CD4-positive, alpha-beta memory T cell (primary cell): ENCODE measurements at regions not wholly inside any gene's neighbourhood (a gene's known extent, or its start where the extent isn't known, plus 50 kb on each side); places are given as distances from the start of the nearest gene placed in this dataset.

Experiments
- CTCF ChIA-PET: fragments of 350-600 bp; sonication (Branson Sonifier 250); formaldehyde crosslinking; loops from one replicate; lab custom pipeline; 2021; ENCODE audit warnings: inconsistent platforms; ENCODE audit not compliant: partially characterized antibody; lab: Charles Lee
- POLR2A ChIA-PET: fragments of 350-600 bp; sonication (Branson Sonifier 250); formaldehyde crosslinking; loops from one replicate; lab custom pipeline; 2021; ENCODE audit not compliant: partially characterized antibody; lab: Charles Lee
- DNase-seq, 5 donors: peaks; one replicate each; pipeline versions ENCODE4 v3.0.0 to v3.0.0-alpha.2; 2020 to 2022; ENCODE audit warnings: mixed read lengths in 1 of 5
- H3K27ac ChIP-seq: one replicate; pipeline ENCODE4 v1.7.0; 2013; ENCODE audit warnings: low read depth, low read length
- H3K27me3 ChIP-seq: 2 replicates; pipeline ENCODE4 v1.7.0; 2013; ENCODE audit warnings: mild to moderate bottlenecking, low read length, moderate library complexity; ENCODE audit not compliant: insufficient read depth
- H3K36me3 ChIP-seq: 2 replicates; pipeline ENCODE4 v1.7.0; 2013; ENCODE audit warnings: mild to moderate bottlenecking, low read length, moderate library complexity; ENCODE audit not compliant: insufficient read depth
- H3K4me1 ChIP-seq: 2 replicates; pipeline ENCODE4 v1.7.0; 2013; ENCODE audit warnings: mild to moderate bottlenecking, low read length, moderate library complexity; ENCODE audit not compliant: insufficient read depth
- H3K4me3 ChIP-seq, 2 donors: one replicate each; pipeline ENCODE4 v1.7.0; 2013; ENCODE audit warnings: low read length in 2 of 2, mild to moderate bottlenecking in 1 of 2
- H3K9me3 ChIP-seq, 2 donors: one replicate each; pipeline ENCODE4 v1.7.0; 2013; ENCODE audit warnings: low read length in 2 of 2, control low read depth in 1 of 2; ENCODE audit not compliant: control insufficient read depth in 1 of 2
- H3K27ac Mint-ChIP-seq, 7 donors: one replicate each; pipeline ENCODE4 v1.8.0; 2020 to 2021; ENCODE audit warnings: mixed read lengths in 7 of 7, mild to moderate bottlenecking in 6 of 7, inconsistent platforms in 3 of 7, moderate library complexity in 3 of 7
- H3K27me3 Mint-ChIP-seq, 2 donors: one replicate each; pipeline ENCODE4 v1.8.0; 2020 to 2021; ENCODE audit warnings: mixed read lengths in 2 of 2
- H3K36me3 Mint-ChIP-seq, 2 donors: one replicate each; pipeline ENCODE4 v1.8.0; 2020 to 2021; ENCODE audit warnings: mixed read lengths in 2 of 2, inconsistent platforms in 1 of 2, mild to moderate bottlenecking in 1 of 2
- H3K4me1 Mint-ChIP-seq, 4 donors: one replicate each; pipeline ENCODE4 v1.8.0; 2020 to 2021; ENCODE audit warnings: mixed read lengths in 4 of 4, mild to moderate bottlenecking in 1 of 4
- H3K4me3 Mint-ChIP-seq, 8 donors: one replicate each; pipeline ENCODE4 v1.8.0; 2020 to 2021; ENCODE audit warnings: mixed read lengths in 8 of 8, mild to moderate bottlenecking in 7 of 8, moderate library complexity in 6 of 8, inconsistent platforms in 3 of 8
- H3K9me3 Mint-ChIP-seq, 8 donors: one replicate each; pipeline ENCODE4 v1.8.0; 2020 to 2021; ENCODE audit warnings: mixed read lengths in 8 of 8, mild to moderate bottlenecking in 5 of 8, inconsistent platforms in 3 of 8, moderate library complexity in 1 of 8
- intact Hi-C: fragments of 100-400 bp; cut with micrococcal nuclease; formaldehyde crosslinking; loops from one replicate; pipeline ENCODE4 v1.15.1; 2023

DNA sequence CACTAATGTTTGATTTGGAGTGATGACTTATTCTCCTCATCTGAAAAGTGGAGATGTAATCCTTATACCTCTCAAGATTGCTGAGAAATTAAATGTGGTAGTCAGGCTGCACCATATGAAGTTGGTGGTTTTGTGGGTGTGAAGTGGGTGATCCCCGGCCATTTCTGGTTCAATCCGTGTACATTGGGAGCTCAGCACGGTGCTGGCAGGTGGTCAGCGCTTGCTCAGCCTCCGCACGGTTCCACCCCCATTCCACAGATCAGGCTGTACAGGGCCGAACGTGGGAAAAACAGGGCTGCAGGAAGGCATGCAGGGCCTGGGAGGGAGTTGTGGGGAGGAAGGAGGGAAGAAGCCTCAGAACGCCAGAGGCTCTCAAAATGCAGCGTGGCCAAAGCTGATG lies 198.3 kb downstream of the INO80D start:
- Histone ChIP-seq H3K9me3 (no peaks in the 10 kb centered on the region), H3K36me3 (no peaks in the 10 kb centered on the region), H3K4me3 (no peak overlapping the region), H3K4me1 (no peaks in the 10 kb centered on the region), H3K27me3 (no peaks in the 10 kb centered on the region), H3K27ac (no peak overlapping the region)
- Mint-ChIP-seq H3K36me3 (no peaks in the 10 kb centered on the region), H3K4me1 (peaks cover 0 to 5% (median 3%) of the 10 kb centered on the region in 4 donors), H3K27me3 (peaks cover 10 to 13% of the 10 kb centered on the region in 2 donors), H3K27ac (no peak overlapping the region), H3K4me3 (no peak overlapping the region), H3K9me3 (no peaks in the 10 kb centered on the region)
- no peak for DNase-seq
- ChIA-PET POLR2A (no interaction called here), CTCF (interaction anchor here (0.6 kb wide), 1 partner anchor 1529 kb away, joined by 4 read pairs; no protein-coding TSS in a partner anchor)
- intact Hi-C loops, result no loop called here

DNA sequence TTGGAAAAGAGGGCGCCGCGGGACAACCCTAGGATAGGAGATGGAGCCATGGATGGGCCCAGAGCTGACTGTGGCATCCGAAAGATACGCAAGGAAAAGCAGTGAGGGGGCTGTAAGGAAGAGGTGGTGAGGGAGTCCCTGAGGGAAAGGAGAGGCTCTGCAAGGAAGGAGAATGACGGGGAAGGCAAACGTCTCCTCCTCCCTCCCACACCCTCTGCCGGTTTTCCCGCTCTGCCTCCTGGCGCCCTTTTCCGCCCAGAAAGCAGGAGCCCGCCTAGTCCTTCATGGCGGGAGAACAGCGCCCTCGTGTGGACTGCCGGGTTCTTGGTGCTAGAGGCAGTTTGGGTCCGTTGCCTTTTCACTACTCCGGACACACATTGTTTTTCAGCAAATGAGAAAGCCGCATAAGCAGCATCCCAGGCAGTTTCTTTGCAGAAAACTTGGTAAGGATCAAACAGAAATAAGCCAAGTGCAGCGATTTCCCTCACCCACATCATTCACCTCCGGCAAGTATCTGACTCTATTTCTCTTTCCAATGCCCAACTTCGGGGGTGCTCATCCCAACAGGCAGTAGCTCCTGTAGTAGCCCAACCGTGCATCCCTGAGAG lies 200.4 kb downstream of the INO80D start:
- Histone ChIP-seq H3K9me3 (no peaks in the 10 kb centered on the region), H3K4me3 (no peak overlapping the region), H3K36me3 (no peaks in the 10 kb centered on the region), H3K27me3 (no peaks in the 10 kb centered on the region), H3K27ac (no peak overlapping the region), H3K4me1 (no peaks in the 10 kb centered on the region)
- H3K27ac Mint-ChIP-seq, result no peak overlapping the region
- H3K9me3 Mint-ChIP-seq, result no peaks in the 10 kb centered on the region
- H3K36me3 Mint-ChIP-seq, result no peaks in the 10 kb centered on the region
- POLR2A ChIA-PET, result no interaction called here
- H3K4me1 Mint-ChIP-seq, result peaks cover 0 to 5% (median 3%) of the 10 kb centered on the region in 4 donors
- intact Hi-C loops, result loop anchor here (1.0 kb wide), 1 partner anchor 1560 kb away; no protein-coding TSS in a partner anchor
- H3K4me3 Mint-ChIP-seq, result no peak overlapping the region
- peak in 4 of 5 donors; percentile 18 to 40 (median 21) for DNase-seq
- CTCF ChIA-PET, result no interaction called here
- peaks cover 15 to 18% of the 10 kb centered on the region in 2 donors for H3K27me3 Mint-ChIP-seq

DNA sequence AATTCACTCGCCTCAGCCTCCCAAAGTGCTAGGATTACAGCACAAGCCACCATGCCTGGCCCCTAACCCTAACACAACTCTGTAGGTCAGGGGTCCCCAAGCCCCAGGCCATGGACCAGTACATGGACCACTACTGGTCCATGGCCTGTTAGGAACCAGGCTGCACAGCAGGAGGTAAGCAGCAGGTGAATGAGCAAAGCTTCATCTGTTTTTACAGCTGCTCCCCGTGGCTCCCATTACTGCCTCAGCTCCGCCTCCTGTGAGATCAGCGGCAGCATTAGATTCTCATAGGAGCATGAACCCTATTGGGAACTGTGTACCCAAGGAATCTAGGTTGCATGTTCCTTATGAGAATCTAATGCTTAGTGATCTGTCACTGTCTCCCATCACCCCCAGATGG lies 201.7 kb downstream of the NRP2 start:
- Mint-ChIP-seq H3K27ac (no peak overlapping the region), H3K4me3 (no peak overlapping the region), H3K27me3 (peaks cover 19 to 22% of the 10 kb centered on the region in 2 donors), H3K9me3 (no peaks in the 10 kb centered on the region), H3K36me3 (no peaks in the 10 kb centered on the region), H3K4me1 (peaks cover 0 to 5% (median 3%) of the 10 kb centered on the region in 4 donors)
- Histone ChIP-seq H3K27ac (no peak overlapping the region), H3K4me3 (no peak overlapping the region), H3K36me3 (no peaks in the 10 kb centered on the region), H3K27me3 (no peaks in the 10 kb centered on the region), H3K9me3 (no peaks in the 10 kb centered on the region), H3K4me1 (no peaks in the 10 kb centered on the region)
- intact Hi-C loops, result no loop called here
- CTCF ChIA-PET, result no interaction called here
- DNase-seq, result no peak
- POLR2A ChIA-PET, result no interaction called here

- H3K9me3 Mint-ChIP-seq, result no peaks in the 10 kb centered on the region
- Histone ChIP-seq H3K27ac (no peak overlapping the region), H3K4me3 (no peak overlapping the region), H3K9me3 (no peaks in the 10 kb centered on the region), H3K4me1 (no peaks in the 10 kb centered on the region), H3K27me3 (no peaks in the 10 kb centered on the region), H3K36me3 (no peaks in the 10 kb centered on the region)
- no peak overlapping the region for H3K4me3 Mint-ChIP-seq
- no peak for DNase-seq
- ChIA-PET POLR2A (no interaction called here), CTCF (no interaction called here)
- peaks cover 0 to 5% (median 3%) of the 10 kb centered on the region in 4 donors for H3K4me1 Mint-ChIP-seq
- H3K36me3 Mint-ChIP-seq, result no peaks in the 10 kb centered on the region
- intact Hi-C loops, result no loop called here
- no peak overlapping the region for H3K27ac Mint-ChIP-seq
- peaks cover 21 to 22% of the 10 kb centered on the region in 2 donors for H3K27me3 Mint-ChIP-seq
Observed at GRCh38 chr2:205882806-205883425, 200.6 kb downstream of the NRP2 start.

DNA sequence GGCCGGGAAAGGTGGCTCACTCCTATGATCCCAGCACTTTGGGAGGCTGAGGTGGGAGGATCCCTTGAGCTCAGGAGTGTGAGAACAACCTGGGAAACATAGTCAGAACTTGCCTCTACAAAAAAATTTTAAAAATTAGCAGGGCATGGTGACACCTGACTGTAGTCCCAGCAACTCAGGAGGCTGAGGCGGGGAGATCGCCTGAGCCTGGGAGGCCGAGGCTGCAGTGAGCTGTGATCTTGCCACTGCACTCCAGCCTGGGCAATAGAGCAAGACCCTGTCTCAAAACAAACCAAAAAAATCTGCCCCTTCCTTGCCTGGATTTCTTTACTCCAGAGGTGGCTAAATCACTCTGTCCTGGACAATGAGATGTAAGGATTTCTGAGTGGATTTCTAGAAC lies 197.7 kb downstream of the NRP2 start:
- intact Hi-C loops, result no loop called here
- H3K4me1 Mint-ChIP-seq, result peaks cover 0 to under 1% (median 0%) of the 10 kb centered on the region in 4 donors
- H3K4me3 Mint-ChIP-seq, result no peak overlapping the region
- H3K36me3 Mint-ChIP-seq, result no peaks in the 10 kb centered on the region
- DNase-seq, result no peak
- no peaks in the 10 kb centered on the region for H3K9me3 Mint-ChIP-seq
- H3K27ac ChIP-seq, result no peak overlapping the region
- POLR2A ChIA-PET, result no interaction called here
- H3K36me3 ChIP-seq, result no peaks in the 10 kb centered on the region
- H3K27me3 Mint-ChIP-seq, result peaks cover 15 to 16% of the 10 kb centered on the region in 2 donors
- H3K27me3 ChIP-seq, result no peaks in the 10 kb centered on the region
- no peaks in the 10 kb centered on the region for H3K9me3 ChIP-seq
- H3K27ac Mint-ChIP-seq, result no peak overlapping the region
- CTCF ChIA-PET, result no interaction called here
- no peaks in the 10 kb centered on the region for H3K4me1 ChIP-seq
- H3K4me3 ChIP-seq, result no peak overlapping the region

DNA sequence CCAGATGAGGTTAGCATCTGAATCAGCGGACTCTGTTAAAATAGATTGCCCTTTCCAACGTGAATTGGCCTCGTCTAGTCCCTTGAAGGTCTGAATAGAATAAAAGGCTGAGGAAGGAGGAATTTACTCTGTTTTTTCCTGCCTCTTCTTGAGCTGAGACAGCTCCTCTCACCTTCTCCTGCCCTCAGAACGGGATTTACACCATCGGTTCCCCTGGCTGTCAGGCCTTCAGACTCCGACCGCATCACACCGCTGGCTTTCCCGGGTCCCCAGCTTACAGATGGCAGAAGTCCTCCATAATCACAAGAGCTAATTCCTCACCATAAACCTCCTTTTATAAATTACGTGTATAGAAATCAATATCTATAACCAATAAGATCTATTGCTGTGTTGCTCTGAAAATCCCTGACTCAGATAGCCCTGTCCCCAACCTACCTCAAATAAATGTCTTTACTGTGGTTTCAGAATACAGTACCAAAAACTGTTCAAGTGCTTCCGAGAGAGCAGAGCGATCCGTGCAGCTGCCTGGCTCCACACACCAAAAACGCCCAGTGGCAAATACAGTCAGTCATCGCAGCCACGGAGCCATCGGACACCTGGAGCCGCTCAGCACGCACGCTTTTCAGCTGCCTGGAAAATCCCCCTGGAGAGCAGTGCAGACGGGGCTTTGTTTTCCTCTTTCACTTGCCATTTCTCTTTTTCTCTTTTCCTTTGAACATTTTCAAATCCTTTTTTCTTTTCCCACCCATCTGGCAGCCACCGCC lies 196.9 kb downstream of the NRP2 start:
- Histone ChIP-seq H3K27ac (no peak overlapping the region), H3K36me3 (no peaks in the 10 kb centered on the region), H3K4me3 (no peak overlapping the region), H3K4me1 (no peaks in the 10 kb centered on the region), H3K9me3 (no peaks in the 10 kb centered on the region), H3K27me3 (no peaks in the 10 kb centered on the region)
- CTCF ChIA-PET, result no interaction called here
- H3K9me3 Mint-ChIP-seq, result no peaks in the 10 kb centered on the region
- no peak overlapping the region for H3K4me3 Mint-ChIP-seq
- POLR2A ChIA-PET, result no interaction called here
- DNase-seq, result no peak
- intact Hi-C loops, result no loop called here
- no peaks in the 10 kb centered on the region for H3K4me1 Mint-ChIP-seq
- no peaks in the 10 kb centered on the region for H3K36me3 Mint-ChIP-seq
- H3K27ac Mint-ChIP-seq, result no peak overlapping the region
- H3K27me3 Mint-ChIP-seq, result peaks cover 13 to 15% of the 10 kb centered on the region in 2 donors

DNA sequence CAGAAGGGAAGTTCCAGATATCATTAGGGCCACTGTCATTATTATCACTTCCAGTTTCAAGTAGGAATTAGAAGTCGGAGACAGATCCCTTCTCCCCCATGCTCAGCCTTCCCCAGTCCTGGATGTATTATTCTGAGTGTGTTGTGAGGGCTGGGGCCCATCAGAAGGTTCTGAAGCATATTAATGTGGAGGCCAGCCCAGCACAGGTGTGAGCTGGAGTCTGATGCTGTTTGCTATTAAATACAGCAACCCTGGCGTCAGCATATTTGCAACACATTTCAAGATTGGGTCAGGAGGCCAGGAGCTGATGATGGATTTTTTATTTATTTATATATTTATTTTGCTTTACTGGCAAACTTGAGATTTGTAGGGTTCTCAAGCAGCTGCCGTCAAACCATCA lies 195.2 kb downstream of the NRP2 start:
- Mint-ChIP-seq H3K4me3 (no peak overlapping the region), H3K36me3 (no peaks in the 10 kb centered on the region), H3K4me1 (no peaks in the 10 kb centered on the region), H3K27me3 (peaks cover 9 to 20% of the 10 kb centered on the region in 2 donors), H3K9me3 (peaks cover 0 to 5% (median 0%) of the 10 kb centered on the region in 8 donors), H3K27ac (no peak overlapping the region)
- DNase-seq, result no peak
- Histone ChIP-seq H3K4me1 (no peaks in the 10 kb centered on the region), H3K4me3 (no peak overlapping the region), H3K9me3 (no peaks in the 10 kb centered on the region), H3K36me3 (no peaks in the 10 kb centered on the region), H3K27me3 (no peaks in the 10 kb centered on the region), H3K27ac (no peak overlapping the region)
- intact Hi-C loops, result no loop called here
- ChIA-PET POLR2A (no interaction called here), CTCF (no interaction called here)
